ENCODE measurements at regions not wholly inside any gene's neighbourhood (a gene's known extent, or its start where the extent isn't known, plus 50 kb on each side); places are given as distances from the start of the nearest gene placed in this dataset.
A peak's percentile ranks its signal among the peaks of the same experiment; 100 is the strongest.

DNA sequence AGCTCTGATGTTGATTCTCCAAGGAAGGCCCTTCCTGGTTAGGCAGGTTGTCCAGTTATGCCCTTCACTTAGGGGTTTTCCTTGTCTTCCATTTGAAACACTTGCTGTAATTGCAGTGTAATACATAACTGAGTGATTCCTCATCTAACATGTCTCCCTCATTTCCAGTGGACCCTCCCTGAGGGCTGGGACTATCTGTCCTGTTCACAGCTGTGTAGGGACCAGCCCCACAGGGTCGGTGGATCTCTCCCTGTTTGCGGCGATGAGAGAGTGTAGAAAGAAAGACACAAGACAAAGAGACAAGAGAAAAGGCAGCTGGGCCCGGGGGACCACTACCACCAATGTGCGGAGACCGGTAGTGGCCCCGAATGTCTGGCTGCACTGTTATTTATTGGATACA, 135.9 kb upstream of the EEPD1 start:
- Histone ChIP-seq H3K36me3 (replicated peaks in 1 of 2; ENCODE audit: control insufficient read depth in 2 of 2, insufficient read depth in 2 of 2, low read length in 2 of 2) (no peaks in the 10 kb centered on the region), H4K8ac (ENCODE audit: low read depth, low read length) (no peak overlapping the region), H2BK15ac (ENCODE audit: low read length) (no peak overlapping the region), H3K4me2 (ENCODE audit: insufficient read depth, low read length, poor library complexity, severe bottlenecking) (no peak overlapping the region), H3K4me3 (ENCODE audit: low read length in 2 of 2) (no peak overlapping the region), H4K91ac (ENCODE audit: low read depth, low read length, poor library complexity) (no peak overlapping the region), H3K79me1 (ENCODE audit: low read depth, low read length) (no peaks in the 10 kb centered on the region), H2BK12ac (ENCODE audit: low read length) (no peak overlapping the region), H2AFZ (ENCODE audit: low read length) (no peak overlapping the region), H3K27me3 (ENCODE audit: control insufficient read depth in 3 of 3, insufficient read depth in 3 of 3, low read depth in 1 of 3, low read length in 3 of 3) (peaks cover 0 to 3% (median 0%) of the 10 kb centered on the region in 3 experiments), H3K4me1 (ENCODE audit: control insufficient read depth in 2 of 2, insufficient read depth in 1 of 2, low read depth in 1 of 2, low read length in 2 of 2) (no peaks in the 10 kb centered on the region), H2BK120ac (ENCODE audit: low read depth, low read length) (no peak overlapping the region), H2BK5ac (ENCODE audit: low read length) (no peak overlapping the region), H3K18ac (ENCODE audit: low read length) (no peak overlapping the region), H3K9me3 (replicated peaks in 1 of 2; ENCODE audit: control insufficient read depth in 2 of 2, insufficient read depth in 1 of 2, low read depth in 1 of 2, low read length in 2 of 2) (no peaks in the 10 kb centered on the region), H2AK5ac (ENCODE audit: low read depth, low read length) (no peak overlapping the region), H3K4ac (ENCODE audit: low read length) (no peak overlapping the region), H3K9ac (ENCODE audit: low read depth, low read length, poor library complexity) (no peak overlapping the region), H3K14ac (ENCODE audit: low read length) (no peak overlapping the region), H3K27ac (replicated peaks; ENCODE audit: low read length) (no peak overlapping the region), H3K23ac (ENCODE audit: low read depth, low read length, poor library complexity) (no peak overlapping the region)
- no peak for DNase-seq (ENCODE audit: low spot score)
- WGBS, 2 donors (ENCODE audit: extremely low coverage in 2 of 2, insufficient read length in 2 of 2, insufficient replicate concordance in 1 of 2), result no CpG with 5 or more reads among the region's 7 CpGs

DNA sequence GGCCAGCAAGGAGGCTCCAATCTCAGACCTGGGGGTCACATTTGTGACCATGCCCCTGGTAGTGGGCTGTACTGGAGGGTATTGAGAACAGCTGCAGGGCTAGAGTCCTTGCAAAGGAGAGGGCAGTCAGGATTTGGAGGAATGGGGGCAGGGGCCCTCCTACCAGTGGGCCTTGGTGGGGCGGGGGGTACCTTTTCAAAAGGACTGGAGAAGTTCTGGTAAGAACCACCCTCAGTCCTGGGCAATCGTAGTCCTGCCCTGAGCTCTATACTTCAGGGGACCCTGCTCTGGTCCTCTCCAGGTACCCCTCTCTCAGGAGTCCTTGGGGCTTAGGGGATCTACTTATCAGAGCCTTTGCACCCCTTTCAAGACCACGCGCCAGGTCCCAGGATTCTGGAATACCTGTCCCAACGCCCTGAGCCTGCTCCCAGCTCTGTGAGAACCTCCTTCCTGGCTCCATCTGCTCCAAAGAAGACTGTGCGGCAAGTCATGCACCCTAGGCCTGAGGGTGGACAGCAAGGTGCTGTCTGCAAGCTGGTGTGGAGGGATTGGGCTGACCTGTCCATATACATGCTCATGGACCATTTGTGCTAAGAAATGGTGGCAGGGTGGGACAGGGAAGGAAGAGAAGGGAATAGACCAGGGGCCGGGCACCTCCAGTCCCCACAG, 134.1 kb upstream of the EEPD1 start:
- Histone ChIP-seq H2BK12ac (ENCODE audit: low read length) (no peak overlapping the region), H4K91ac (ENCODE audit: low read depth, low read length, poor library complexity) (no peak overlapping the region), H3K18ac (ENCODE audit: low read length) (peak overlapping the region; percentile 67), H3K4me3 (ENCODE audit: low read length in 2 of 2) (no peak overlapping the region), H3K4me2 (ENCODE audit: insufficient read depth, low read length, poor library complexity, severe bottlenecking) (no peak overlapping the region), H3K9me3 (replicated peaks in 1 of 2; ENCODE audit: control insufficient read depth in 2 of 2, insufficient read depth in 1 of 2, low read depth in 1 of 2, low read length in 2 of 2) (no peaks in the 10 kb centered on the region), H3K4ac (ENCODE audit: low read length) (no peak overlapping the region), H2AK5ac (ENCODE audit: low read depth, low read length) (no peak overlapping the region), H4K8ac (ENCODE audit: low read depth, low read length) (no peak overlapping the region), H3K79me1 (ENCODE audit: low read depth, low read length) (no peaks in the 10 kb centered on the region), H2BK15ac (ENCODE audit: low read length) (no peak overlapping the region), H3K4me1 (ENCODE audit: control insufficient read depth in 2 of 2, insufficient read depth in 1 of 2, low read depth in 1 of 2, low read length in 2 of 2) (no peaks in the 10 kb centered on the region), H3K23ac (ENCODE audit: low read depth, low read length, poor library complexity) (no peak overlapping the region), H3K14ac (ENCODE audit: low read length) (no peak overlapping the region), H2BK5ac (ENCODE audit: low read length) (no peak overlapping the region), H3K27ac (replicated peaks; ENCODE audit: low read length) (no peak overlapping the region), H2BK120ac (ENCODE audit: low read depth, low read length) (no peak overlapping the region), H3K27me3 (ENCODE audit: control insufficient read depth in 3 of 3, insufficient read depth in 3 of 3, low read depth in 1 of 3, low read length in 3 of 3) (peaks cover 0 to 9% (median 0%) of the 10 kb centered on the region in 3 experiments), H3K36me3 (replicated peaks in 1 of 2; ENCODE audit: control insufficient read depth in 2 of 2, insufficient read depth in 2 of 2, low read length in 2 of 2) (no peaks in the 10 kb centered on the region), H2AFZ (ENCODE audit: low read length) (no peak overlapping the region), H3K9ac (ENCODE audit: low read depth, low read length, poor library complexity) (no peak overlapping the region)
- WGBS, 2 donors (ENCODE audit: extremely low coverage in 2 of 2, insufficient read length in 2 of 2, insufficient replicate concordance in 1 of 2), result no CpG with 5 or more reads among the region's 7 CpGs
- DNase-seq (ENCODE audit: low spot score), result no peak

DNA sequence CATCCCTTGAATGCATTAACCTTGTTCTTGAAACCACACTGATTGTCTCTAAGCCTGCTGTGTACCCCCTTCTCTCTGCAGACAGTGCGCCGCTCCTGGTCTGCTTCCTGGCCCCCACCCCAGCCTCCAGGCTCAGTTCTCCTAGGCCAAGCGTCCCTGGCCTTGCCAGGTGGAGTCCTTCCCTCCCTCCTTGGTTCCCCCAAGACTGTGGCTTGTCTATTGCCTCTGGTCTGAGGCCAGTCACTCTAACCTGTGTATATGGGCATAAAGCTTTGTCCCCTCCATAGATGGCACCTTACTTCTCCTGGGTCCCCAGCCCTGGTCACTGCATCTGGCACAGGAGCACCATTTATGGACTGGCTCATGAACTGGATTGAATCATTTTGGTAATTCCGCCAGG, 133.5 kb upstream of the EEPD1 start:
- Histone ChIP-seq H3K14ac (ENCODE audit: low read length) (no peak overlapping the region), H2AFZ (ENCODE audit: low read length) (no peak overlapping the region), H4K8ac (ENCODE audit: low read depth, low read length) (no peak overlapping the region), H3K4me3 (ENCODE audit: low read length in 2 of 2) (no peak overlapping the region), H3K36me3 (replicated peaks in 1 of 2; ENCODE audit: control insufficient read depth in 2 of 2, insufficient read depth in 2 of 2, low read length in 2 of 2) (no peaks in the 10 kb centered on the region), H3K9ac (ENCODE audit: low read depth, low read length, poor library complexity) (no peak overlapping the region), H2BK12ac (ENCODE audit: low read length) (no peak overlapping the region), H3K18ac (ENCODE audit: low read length) (peak overlapping the region; percentile 55), H2AK5ac (ENCODE audit: low read depth, low read length) (no peak overlapping the region), H3K4ac (ENCODE audit: low read length) (no peak overlapping the region), H3K9me3 (replicated peaks in 1 of 2; ENCODE audit: control insufficient read depth in 2 of 2, insufficient read depth in 1 of 2, low read depth in 1 of 2, low read length in 2 of 2) (no peaks in the 10 kb centered on the region), H2BK15ac (ENCODE audit: low read length) (no peak overlapping the region), H2BK5ac (ENCODE audit: low read length) (no peak overlapping the region), H3K4me2 (ENCODE audit: insufficient read depth, low read length, poor library complexity, severe bottlenecking) (no peak overlapping the region), H3K79me1 (ENCODE audit: low read depth, low read length) (no peaks in the 10 kb centered on the region), H2BK120ac (ENCODE audit: low read depth, low read length) (no peak overlapping the region), H4K91ac (ENCODE audit: low read depth, low read length, poor library complexity) (no peak overlapping the region), H3K27me3 (ENCODE audit: control insufficient read depth in 3 of 3, insufficient read depth in 3 of 3, low read depth in 1 of 3, low read length in 3 of 3) (peaks cover 0 to 9% (median 0%) of the 10 kb centered on the region in 3 experiments), H3K27ac (replicated peaks; ENCODE audit: low read length) (no peak overlapping the region), H3K4me1 (ENCODE audit: control insufficient read depth in 2 of 2, insufficient read depth in 1 of 2, low read depth in 1 of 2, low read length in 2 of 2) (no peaks in the 10 kb centered on the region), H3K23ac (ENCODE audit: low read depth, low read length, poor library complexity) (no peak overlapping the region)
- WGBS, 2 donors (ENCODE audit: extremely low coverage in 2 of 2, insufficient read length in 2 of 2, insufficient replicate concordance in 1 of 2), result no CpG with 5 or more reads among the region's 4 CpGs
- no peak for DNase-seq (ENCODE audit: low spot score)

DNA sequence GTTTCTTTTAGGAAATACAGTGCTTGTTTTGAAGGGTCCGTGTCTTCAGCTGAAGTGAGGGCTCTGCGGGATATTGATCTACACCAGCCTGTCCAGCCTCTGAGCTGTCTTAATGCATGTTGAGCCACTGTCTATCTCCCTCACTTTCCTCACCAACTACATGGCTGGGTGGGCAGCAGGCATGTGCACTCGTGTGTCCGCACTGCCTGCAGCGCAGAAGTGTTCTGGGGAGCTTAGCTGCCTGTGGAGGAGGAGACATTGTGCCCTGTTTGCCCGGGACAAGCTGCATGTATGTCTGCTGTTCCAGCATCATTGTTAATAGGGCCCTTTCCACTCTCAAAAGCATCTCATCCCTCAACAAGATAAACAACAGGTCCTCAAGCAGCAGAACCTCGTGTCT, 133.1 kb upstream of the EEPD1 start:
- H2BK12ac ChIP-seq (ENCODE audit: low read length), result no peak overlapping the region
- no peak overlapping the region for H2BK5ac ChIP-seq (ENCODE audit: low read length)
- H3K27me3 ChIP-seq (ENCODE audit: control insufficient read depth in 3 of 3, insufficient read depth in 3 of 3, low read depth in 1 of 3, low read length in 3 of 3), result peaks cover 0 to 9% (median 0%) of the 10 kb centered on the region in 3 experiments
- H3K4me3 ChIP-seq (ENCODE audit: low read length in 2 of 2), result no peak overlapping the region
- H2AK5ac ChIP-seq (ENCODE audit: low read depth, low read length), result no peak overlapping the region
- no peak overlapping the region for H3K4ac ChIP-seq (ENCODE audit: low read length)
- no peak overlapping the region for H2BK15ac ChIP-seq (ENCODE audit: low read length)
- no peak overlapping the region for H3K27ac ChIP-seq (replicated peaks; ENCODE audit: low read length)
- H3K14ac ChIP-seq (ENCODE audit: low read length), result peak overlapping the region; percentile 10
- no peak overlapping the region for H3K23ac ChIP-seq (ENCODE audit: low read depth, low read length, poor library complexity)
- WGBS, 2 donors (ENCODE audit: extremely low coverage in 2 of 2, insufficient read length in 2 of 2, insufficient replicate concordance in 1 of 2), result no CpG with 5 or more reads among the region's 7 CpGs
- DNase-seq (ENCODE audit: low spot score), result no peak
- no peaks in the 10 kb centered on the region for H3K9me3 ChIP-seq (replicated peaks in 1 of 2; ENCODE audit: control insufficient read depth in 2 of 2, insufficient read depth in 1 of 2, low read depth in 1 of 2, low read length in 2 of 2)
- H4K91ac ChIP-seq (ENCODE audit: low read depth, low read length, poor library complexity), result no peak overlapping the region
- H3K4me2 ChIP-seq (ENCODE audit: insufficient read depth, low read length, poor library complexity, severe bottlenecking), result no peak overlapping the region
- no peaks in the 10 kb centered on the region for H3K36me3 ChIP-seq (replicated peaks in 1 of 2; ENCODE audit: control insufficient read depth in 2 of 2, insufficient read depth in 2 of 2, low read length in 2 of 2)
- no peaks in the 10 kb centered on the region for H3K79me1 ChIP-seq (ENCODE audit: low read depth, low read length)
- H3K18ac ChIP-seq (ENCODE audit: low read length), result peak overlapping the region; percentile 82
- H3K9ac ChIP-seq (ENCODE audit: low read depth, low read length, poor library complexity), result no peak overlapping the region
- no peak overlapping the region for H2BK120ac ChIP-seq (ENCODE audit: low read depth, low read length)
- no peak overlapping the region for H4K8ac ChIP-seq (ENCODE audit: low read depth, low read length)
- no peak overlapping the region for H2AFZ ChIP-seq (ENCODE audit: low read length)
- no peaks in the 10 kb centered on the region for H3K4me1 ChIP-seq (ENCODE audit: control insufficient read depth in 2 of 2, insufficient read depth in 1 of 2, low read depth in 1 of 2, low read length in 2 of 2)
